Left ventricle myocardium inferior (tissue), 1 donor: ENCODE measurements at regions not wholly inside any gene's neighbourhood (a gene's known extent, or its start where the extent isn't known, plus 50 kb on each side); places are given as distances from the start of the nearest gene placed in this dataset.

Source experiments
- DNase-seq: peaks from one replicate; pipeline ENCODE4 v3.0.0-alpha.2; 2020
- H3K27ac ChIP-seq: fragments of 200-600 bp; replicated peaks from 2 replicates; pipeline ENCODE4 v1.8.0; 2021
- H3K27me3 ChIP-seq: fragments of 200-600 bp; 2 replicates; pipeline ENCODE4 v1.8.0; 2021; ENCODE audit warnings: low read depth
- H3K36me3 ChIP-seq: fragments of 200-600 bp; 2 replicates; pipeline ENCODE4 v1.8.0; 2021
- H3K4me1 ChIP-seq: fragments of 200-600 bp; 2 replicates; pipeline ENCODE4 v1.8.0; 2021
- H3K4me3 ChIP-seq: fragments of 200-600 bp; 2 replicates; pipeline ENCODE4 v1.8.0; 2021; ENCODE audit warnings: mild to moderate bottlenecking, moderate library complexity
- H3K9me3 ChIP-seq: fragments of 200-600 bp; replicated peaks from 2 replicates; pipeline ENCODE4 v1.8.0; 2021
- CTCF ChIP-seq: fragments of 200-600 bp; IDR thresholded peaks from 2 replicates; pipeline ENCODE4 v1.8.0; 2021; ENCODE audit warnings: antibody characterized with exemption, mild to moderate bottlenecking, borderline replicate concordance
- intact Hi-C: fragments of 100-400 bp; cut with micrococcal nuclease; formaldehyde crosslinking; loops from one replicate; pipeline ENCODE4 v1.11.0; 2022
- donor health status: DM: no; HTN: yes; CAD: no; lungs with severe emphysema.

- Histone ChIP-seq H3K9me3 (no peaks in the 10 kb centered on the region), H3K27ac (no peak overlapping the region), H3K36me3 (no peaks in the 10 kb centered on the region), H3K4me3 (no peak overlapping the region), H3K27me3 (peaks cover 25% of the 10 kb centered on the region), H3K4me1 (no peaks in the 10 kb centered on the region)
- no peak for TF ChIP-seq CTCF
- no peak for DNase-seq
- intact Hi-C loops: no loop called here
Measured at GRCh38 chr2:118350621-118351020, 262.4 kb downstream of the INSIG2 start.

- no peaks in the 10 kb centered on the region for H3K4me1 ChIP-seq
- peaks cover 25% of the 10 kb centered on the region for H3K27me3 ChIP-seq
- DNase-seq: no peak
- no peak for TF ChIP-seq CTCF
- H3K36me3 ChIP-seq: no peaks in the 10 kb centered on the region
- no peaks in the 10 kb centered on the region for H3K9me3 ChIP-seq
- intact Hi-C loops: no loop called here
- H3K4me3 ChIP-seq: no peak overlapping the region
- H3K27ac ChIP-seq: no peak overlapping the region
Measured at GRCh38 chr2:118349365-118349764, 261.1 kb downstream of the INSIG2 start.

- H3K27me3 ChIP-seq: peaks cover 25% of the 10 kb centered on the region
- H3K27ac ChIP-seq: no peak overlapping the region
- no peak overlapping the region for H3K4me3 ChIP-seq
- no peaks in the 10 kb centered on the region for H3K36me3 ChIP-seq
- H3K4me1 ChIP-seq: no peaks in the 10 kb centered on the region
- no peaks in the 10 kb centered on the region for H3K9me3 ChIP-seq
- intact Hi-C loops: no loop called here
- DNase-seq: no peak
- TF ChIP-seq CTCF: no peak
Measured at GRCh38 chr2:118348380-118349034, 260.2 kb downstream of the INSIG2 start.

- Histone ChIP-seq H3K27me3 (peaks cover 9% of the 10 kb centered on the region), H3K36me3 (no peaks in the 10 kb centered on the region), H3K27ac (no peak overlapping the region), H3K9me3 (peaks cover 7% of the 10 kb centered on the region), H3K4me3 (no peak overlapping the region), H3K4me1 (no peaks in the 10 kb centered on the region)
- TF ChIP-seq CTCF: no peak
- intact Hi-C loops: no loop called here
- no peak for DNase-seq
Measured at GRCh38 chr2:118345465-118345864, 257.2 kb downstream of the INSIG2 start.

- TF ChIP-seq CTCF: no peak
- Histone ChIP-seq H3K9me3 (peaks cover 58% of the 10 kb centered on the region), H3K4me1 (no peaks in the 10 kb centered on the region), H3K27ac (no peak overlapping the region), H3K4me3 (no peak overlapping the region), H3K27me3 (peaks cover 5% of the 10 kb centered on the region), H3K36me3 (no peaks in the 10 kb centered on the region)
- DNase-seq: no peak
- intact Hi-C loops: no loop called here
Measured at GRCh38 chr2:118340103-118340502, 251.8 kb downstream of the INSIG2 start.
